ENCODE measurements at regions not wholly inside any gene's neighbourhood (a gene's known extent, or its start where the extent isn't known, plus 50 kb on each side); places are given as distances from the start of the nearest gene placed in this dataset.
"Not testable (repeated sequence)": the region's sequence is repeated elsewhere in the genome, so short reads cannot be mapped to it uniquely, and the experiment has no call there.

DNA sequence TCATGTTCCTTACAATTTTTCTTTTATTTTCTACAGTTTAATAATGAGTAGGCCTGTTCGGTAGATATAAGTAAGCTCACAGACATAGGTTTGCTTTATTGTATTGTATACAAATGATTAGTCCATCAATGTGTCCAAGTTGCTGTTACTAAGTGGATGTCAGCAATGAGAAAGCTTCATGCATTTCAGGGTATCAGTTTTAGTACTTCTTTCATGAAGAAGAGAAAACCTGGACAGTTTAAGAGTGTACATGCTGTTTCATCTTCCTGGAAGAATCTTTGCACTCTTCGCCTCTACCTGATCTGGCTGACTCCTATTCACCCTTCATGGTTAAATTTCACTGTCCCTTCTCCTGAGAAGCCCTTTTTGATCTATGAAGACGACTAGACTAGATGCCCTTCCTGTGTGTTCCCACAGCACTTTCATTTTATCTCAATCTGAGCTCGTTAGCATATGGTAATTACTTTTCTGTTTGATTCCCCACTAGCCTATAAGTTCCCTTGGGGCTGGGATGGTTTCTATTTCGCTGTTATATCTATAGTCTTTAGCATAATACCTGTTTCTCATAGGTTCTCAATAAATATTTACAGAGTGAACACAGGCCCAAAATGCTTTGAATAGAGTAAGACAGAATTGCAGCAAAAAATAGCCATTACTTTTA, 70.7 kb downstream of the CETN3 start:
- no peak for DNase-seq

DNA sequence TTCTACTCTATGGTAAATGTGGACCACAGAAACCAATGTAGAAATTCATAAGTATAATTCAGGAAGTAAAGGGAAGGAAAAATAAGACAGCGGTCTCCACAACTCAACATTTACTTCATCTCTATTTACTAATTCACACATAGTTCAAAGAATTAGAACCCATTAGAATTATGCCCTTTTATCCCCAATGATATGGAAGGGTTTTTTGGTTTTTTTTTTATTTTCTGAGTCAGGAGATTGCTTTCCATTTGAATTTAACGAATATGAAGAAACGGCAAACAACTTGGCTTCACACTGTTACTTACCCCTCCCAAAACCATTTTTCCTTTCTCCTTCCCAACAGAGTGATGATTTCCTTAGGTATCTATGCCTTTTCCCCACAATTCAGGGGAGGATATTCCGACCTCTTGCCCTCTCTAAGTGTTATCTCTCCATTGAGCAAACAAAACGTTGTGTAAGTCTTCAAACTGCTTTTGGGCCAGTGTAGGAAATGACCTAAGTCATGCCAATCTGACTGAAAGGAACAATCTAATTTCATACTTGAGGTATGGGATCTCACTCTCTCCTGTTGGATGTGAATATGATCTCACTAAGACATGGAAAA, 72.0 kb downstream of the CETN3 start:
- no peak for DNase-seq

DNA sequence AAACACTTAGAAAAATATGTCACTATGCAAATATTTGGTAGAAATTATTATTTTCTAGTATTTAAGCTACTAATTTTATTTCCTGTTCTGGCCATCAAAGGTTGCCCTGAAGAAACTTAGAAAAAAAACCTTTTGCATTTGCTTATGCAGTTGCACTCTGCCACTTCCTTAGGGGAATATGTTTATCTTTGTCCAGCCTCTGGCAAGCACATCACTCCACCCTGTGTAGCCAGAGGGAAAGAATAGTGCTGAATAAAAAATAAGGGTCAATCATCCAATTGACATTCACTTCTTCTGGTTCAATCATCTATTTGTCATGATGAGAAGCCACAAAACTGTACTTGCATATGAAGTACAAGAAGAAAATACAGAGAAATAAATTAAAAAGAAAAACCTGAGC, 72.8 kb downstream of the CETN3 start:
- DNase-seq, result no peak

DNA sequence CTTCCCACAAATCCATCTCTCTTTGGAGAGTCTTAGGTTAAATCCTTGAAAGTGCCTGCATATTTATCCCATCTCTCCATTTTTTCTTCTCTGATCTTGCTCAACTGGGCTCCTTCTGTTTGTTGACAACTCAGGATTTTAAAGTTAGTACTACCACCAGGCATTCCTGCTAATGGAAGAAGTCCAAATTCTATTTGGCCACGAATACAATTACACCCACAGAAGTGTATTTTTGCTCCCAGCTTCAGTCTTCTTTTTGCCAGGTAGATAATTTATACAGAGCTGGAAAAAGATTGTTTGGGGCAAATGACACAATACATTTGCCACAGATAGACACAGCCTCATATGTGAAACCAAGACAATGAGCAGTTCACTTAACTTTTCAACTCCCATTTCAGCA, 74.8 kb downstream of the CETN3 start:
- peak in 1 of 58 donors; percentile 70 for DNase-seq

DNA sequence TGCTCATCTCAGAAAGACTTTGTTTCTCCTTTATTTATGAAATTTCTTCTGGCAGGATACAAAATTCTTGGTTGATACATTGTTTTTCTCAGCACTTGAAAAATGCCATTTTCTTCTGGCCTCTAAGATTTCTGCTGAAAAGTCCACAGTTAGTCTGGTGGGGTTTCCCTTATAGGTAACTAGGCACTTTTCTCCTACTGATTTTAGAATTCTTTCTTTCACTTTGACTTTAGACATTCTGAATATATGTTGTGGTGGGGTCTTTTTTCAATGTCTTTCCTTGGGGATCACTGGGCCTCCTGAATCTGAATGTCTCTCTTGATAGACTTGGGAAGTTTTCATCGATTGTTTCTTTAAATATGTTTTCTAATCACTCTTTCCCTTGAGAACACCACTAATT, 79.6 kb downstream of the CETN3 start:
- DNase-seq, result no peak

DNA sequence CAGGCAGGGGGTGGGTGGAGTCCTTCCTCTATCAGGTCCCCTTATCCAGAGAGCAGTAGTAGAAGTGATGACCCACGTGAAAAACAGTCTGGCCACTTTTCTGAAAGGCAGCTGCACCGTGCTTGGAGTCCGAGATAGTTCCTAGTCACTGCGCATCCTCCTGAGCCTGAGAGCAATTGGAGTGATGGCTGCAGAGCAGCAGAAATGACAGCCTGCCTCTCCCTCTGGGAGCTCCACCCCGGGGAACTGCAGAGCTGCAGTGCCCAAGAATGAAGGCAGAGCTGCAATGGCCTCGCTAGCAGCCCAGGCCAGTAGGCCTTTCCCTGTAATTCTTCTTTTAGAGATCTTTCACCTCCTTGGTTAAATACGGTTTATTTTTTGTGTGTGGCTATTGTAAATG, 82.6 kb downstream of the CETN3 start:
- peak in 6 of 58 donors; percentile 0 to 46 (median 16) for DNase-seq

DNA sequence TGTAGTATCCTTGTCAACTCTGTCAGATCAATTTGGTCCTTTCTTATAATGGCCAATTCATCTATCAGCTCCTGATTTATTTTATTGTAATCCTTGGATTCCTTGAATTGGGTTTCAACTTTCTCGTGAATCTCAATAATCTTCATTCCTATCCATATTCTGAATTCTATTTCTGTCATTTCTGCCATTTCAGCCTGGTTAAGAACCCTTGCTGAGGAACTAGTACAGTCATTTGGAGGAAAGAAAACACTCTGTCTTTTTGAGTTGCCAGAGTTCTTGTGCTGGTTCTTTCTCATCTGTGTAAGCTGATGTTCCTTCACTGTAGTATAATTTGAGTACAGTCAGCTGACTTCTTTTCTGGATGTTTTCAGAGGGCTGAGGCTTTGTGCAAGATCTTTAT, 84.5 kb downstream of the CETN3 start:
- DNase-seq, result no peak

DNA sequence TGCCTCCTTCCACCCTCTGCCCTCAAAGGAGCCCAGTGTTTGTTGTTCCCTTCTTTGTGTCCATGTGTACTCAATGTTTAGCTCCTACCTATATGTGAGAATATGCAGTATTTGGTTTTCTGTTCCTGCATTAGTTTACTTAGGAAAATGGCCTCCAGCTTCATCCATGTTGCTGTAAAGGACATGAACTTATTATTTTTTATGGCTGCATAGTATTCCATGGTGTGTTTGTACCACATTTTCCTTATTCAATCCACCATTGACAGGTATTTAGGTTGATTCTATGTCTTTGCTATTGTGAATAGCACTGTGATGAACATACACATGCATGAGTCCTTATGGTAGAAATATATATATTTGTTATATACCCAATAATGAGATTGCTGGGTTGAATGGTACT, 89.2 kb downstream of the CETN3 start:
- DNase-seq, result not testable (repeated sequence)

DNA sequence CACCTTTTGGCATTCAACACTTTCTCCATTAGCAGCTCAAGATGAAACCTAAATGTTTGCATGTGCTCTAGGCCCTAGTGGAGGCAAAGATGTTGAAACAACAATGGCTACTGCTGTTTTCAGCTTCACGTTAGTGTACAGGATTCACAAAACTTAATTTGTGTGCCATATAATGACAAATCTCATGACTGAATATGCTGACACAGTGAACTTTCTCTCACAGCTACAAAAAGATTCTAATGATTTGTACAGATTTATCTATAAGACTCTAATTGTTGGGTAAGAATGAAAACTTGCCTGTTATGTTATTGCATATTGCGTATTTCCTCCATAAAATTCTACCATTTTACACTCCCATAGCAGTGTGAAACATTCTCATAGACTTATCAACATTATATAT, 97.5 kb downstream of the CETN3 start:
- no peak for DNase-seq

DNA sequence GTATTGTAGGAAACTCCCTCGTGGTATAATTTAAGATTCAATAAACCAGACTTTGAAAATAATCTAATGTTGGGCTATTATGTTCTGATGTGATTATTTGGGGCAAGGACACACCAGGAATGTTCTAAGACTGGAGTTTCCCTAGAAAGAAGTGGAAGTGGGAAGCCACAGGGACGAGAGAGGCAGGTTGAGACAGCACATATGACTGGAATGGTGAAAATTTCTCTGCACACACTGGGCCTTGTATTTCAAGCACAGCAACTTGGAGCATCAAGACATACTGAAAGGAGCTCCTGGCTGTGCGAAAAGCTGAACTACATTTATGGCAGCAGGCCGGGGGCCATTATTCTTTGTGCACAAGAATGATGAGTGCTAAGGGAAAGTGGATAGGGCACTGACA, 98.2 kb downstream of the CETN3 start:
- no peak for DNase-seq

DNA sequence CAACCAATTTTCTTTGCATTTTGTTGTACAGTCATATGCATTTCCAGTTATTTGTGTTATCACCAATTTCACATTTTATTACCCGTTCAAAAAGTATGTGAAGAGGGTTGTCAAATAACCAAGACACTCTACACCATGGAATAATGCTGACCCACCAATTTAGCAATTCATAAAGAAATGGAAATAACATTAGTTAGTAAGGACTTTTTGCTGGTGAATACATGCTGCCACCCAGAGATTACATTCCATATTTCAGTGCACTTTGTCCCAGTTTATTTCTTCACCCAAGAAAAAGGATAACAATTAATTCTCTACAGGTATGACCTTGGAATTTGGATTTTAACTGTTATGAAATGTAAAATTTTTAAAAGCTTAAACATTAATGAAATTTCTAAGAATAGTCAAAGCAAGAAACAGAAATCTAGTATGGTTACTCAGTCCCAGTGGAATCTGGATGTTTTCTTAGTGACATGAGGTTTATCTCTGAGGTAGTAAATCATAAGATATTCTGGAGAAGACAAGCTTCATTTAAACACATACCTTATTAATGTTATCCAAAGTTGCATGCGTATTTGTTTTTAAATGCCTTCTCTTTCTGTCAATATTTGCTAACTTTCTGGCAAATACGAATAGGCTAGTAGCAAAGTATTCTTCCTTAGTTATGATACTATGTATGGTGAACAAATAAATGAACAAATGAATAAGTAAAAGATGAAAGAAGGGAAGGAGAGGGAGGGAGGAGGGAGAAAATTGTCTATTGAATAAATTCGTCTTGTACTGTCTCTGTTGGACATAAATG, 100.6 kb downstream of the CETN3 start:
- DNase-seq, result no peak

DNA sequence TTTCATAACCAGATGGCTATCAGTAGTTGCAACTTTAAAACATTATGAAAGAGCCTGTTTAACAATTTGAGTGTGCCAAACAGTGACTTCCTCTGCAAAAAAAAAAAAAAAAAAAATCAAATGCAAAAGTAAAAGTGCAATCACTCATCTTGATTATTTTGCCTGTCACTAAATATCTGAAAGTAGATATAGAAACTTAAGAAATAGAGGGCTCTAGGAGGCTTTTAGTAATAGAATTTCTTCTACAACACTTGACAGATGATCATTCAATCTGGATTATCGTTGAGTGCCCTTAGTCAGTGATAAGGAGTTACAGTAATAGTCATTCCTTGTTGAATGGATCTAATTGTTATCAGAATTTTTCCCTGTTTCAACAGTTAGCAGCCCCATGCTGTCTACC, 101.8 kb downstream of the CETN3 start:
- DNase-seq, result no peak

DNA sequence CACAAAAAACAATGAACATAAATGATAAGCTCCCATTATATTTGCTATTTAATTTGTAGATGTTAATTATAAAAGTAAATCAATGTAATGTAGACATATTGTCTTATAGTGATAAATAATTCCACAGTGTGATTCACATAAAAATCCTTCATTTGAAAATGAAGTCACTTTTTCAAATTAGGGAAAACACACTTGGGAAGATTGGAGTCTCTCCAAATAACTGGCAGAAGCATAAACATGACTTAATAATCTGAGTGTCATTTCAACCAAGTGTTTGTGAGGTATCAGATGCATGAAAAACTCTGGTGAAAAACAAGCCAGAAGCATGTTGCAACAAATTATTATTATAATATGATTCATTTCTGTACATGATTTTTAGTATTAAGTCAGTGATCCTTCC, 102.2 kb downstream of the CETN3 start:
- DNase-seq, result no peak

DNA sequence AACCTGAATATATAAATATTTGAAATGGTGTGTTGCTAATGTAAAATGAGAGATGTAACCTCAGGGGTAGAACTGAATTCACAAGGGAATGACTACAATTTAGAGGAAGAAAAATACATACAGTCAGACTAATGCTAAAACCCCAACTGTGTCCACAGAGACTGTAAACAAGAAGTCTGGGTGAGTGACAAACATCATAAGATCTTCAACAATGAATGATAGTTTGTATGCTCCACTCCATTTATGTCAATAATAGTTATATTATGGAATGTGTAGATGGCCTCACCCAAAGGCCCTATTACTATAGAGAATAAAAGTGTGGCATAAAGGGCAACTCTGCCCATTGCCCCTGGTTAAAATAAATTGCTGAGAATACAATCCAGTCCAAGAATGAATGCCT, 102.9 kb downstream of the CETN3 start:
- DNase-seq, result no peak

DNA sequence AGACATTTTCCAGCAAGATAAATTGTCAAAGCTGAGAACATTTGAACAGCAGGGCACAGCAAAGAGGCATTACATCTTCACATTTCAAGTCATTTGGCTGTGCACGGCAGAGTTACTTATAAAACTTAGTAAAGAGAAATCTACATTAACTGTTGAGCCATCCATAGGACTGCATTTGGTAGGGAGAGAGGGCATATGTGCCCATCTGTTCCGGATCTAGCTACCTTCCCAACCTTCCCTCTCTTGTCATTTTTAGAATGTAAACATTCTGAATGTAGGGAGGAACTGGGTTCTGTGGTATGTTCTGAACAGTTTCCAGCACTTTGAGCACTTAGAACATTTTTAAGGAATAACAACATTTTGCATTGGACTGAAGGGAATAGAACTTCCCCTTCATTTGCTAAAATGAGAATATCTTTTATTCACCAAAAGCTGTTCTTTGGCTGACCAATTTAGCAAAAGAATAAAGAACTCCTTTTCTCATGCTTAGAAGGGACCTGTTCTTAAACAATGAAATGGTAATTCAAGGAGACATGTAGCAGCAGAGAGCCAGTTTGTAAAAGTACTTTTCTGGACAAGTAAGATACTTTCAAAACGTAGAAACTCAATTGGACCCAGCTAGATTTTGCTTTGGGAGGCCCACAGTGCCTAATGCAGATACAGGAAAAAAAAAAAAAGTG, 104.4 kb downstream of the CETN3 start:
- DNase-seq, result peak in 3 of 58 donors; percentile 0 to 23 (median 5)

DNA sequence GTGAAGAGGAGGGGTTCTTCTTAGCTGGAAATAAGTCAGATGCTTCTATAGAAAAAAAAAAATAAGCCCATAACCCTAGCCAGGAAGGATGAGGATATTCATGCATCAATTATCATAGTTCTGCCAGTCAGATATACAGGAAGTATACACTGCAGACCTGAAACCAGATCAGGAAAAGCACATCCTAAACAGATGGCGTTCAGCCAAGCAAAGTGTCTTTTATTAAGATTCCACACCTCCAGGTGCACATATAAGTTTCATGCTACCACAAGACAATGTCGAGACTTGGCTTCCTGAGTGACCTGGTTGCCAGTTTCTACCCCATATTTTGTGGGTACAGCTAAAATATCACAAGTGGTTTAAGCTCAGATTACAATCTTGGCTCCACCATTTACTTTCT, 108.3 kb downstream of the CETN3 start:
- no peak for DNase-seq

DNA sequence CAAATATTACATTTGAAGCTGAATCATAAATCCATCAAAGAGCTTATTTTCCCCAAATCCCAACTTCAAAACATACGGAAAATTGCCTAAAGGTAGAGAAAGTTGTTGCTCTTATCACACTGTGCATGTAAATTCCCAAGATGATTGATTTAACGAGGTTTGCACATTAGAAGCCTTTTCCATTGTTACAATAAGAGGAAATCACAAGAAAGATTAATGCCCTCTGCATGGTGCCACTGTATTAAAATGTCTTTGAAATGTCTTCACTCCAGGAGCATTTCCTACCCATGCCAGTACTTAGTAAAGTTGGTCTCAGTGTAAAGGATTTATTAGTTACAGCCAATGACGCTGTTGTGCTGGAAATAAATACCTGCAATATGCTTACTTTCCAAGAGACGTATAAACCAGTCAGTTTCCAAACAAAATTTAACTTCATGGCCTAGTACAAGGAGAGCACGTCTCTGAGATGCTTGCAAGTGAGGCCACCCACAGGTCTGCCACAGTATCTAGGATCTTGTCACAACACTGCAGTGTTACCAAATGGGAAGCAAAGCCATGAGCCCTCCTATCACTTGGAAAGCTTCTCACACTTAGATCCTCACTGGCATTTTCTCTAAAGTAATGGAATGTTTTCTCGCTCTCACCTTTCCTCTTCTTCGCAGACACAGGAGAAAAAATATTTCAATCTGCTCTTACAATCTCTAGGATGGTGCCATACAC, 112.4 kb downstream of the CETN3 start:
- peak in 2 of 58 donors; percentile 8 to 19 for DNase-seq

DNA sequence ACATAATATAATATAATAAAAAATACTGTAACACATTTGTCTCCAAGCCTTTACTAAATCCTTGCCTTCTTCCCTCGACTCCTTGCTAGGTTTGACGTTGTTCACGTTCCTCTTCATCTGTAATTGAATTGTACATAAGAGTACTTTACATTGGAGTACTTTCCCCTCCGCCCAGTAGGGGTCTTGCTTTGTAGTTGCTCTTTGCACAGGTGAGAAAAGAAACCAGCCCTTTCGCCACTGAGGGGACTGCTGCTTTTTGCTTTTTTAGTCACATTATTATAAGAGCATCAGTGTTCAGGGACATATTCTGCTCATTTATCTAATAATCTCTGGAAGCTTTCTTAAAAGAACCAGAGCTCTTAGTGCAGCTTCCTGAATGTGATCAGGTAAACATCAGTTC, 115.0 kb downstream of the CETN3 start:
- DNase-seq, result no peak

DNA sequence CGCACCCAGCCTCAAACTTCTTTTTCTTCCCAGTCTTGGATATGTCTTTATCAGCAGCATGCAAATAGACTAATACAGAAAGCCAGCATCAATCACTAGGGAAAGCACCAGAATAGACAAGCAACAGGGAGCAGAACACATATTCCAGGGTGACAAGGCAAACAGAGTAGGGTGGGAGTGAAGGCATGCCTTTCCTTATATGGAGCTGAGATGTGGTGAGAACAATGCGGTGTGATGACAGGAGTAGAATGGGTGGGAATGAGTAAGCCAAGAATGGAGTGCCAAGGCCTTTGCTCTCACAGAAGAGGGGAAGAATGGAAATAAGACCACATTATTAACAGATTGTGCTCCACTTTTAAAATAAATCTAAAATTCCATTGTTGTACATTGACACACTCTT, 115.6 kb downstream of the CETN3 start:
- DNase-seq, result no peak

DNA sequence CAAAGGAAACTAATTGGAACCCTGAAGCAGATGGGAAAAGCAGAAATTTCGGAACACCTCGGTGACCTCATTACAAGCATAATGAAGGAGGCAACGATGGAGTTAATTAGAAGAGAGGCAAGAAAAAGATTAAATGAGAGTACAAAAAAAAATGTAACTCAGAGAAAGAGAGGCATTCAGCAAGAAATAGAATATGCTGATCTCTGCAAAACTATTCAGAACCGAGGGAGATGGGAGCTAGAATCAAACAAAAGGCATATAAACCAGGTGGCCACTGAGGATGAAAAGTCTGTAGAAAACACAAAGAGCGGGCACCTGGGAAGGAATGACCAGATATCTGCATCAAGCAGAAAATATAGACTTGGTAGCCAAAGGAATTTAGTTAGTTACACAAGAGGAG, 118.9 kb downstream of the CETN3 start:
- DNase-seq, result no peak

DNA sequence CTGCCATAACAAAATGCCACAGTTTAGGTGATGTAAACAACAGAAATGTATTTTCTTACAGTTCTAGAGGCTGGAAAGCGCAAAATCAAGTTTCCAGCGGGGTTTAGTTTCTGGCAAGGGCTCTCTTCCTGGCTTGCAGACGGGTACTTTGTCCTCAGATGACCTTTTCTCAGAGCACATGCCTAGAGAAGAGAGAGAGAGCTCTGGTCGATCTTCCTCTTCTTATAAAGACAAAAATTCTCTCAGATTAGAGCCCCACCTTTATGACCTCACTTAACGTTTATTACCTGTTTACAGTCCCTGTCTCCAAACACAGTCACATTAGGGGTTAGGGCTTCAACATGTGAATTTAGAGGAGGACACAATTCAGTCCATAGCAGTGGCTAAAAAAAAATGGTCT, 119.7 kb downstream of the CETN3 start:
- DNase-seq, result no peak

Data from anterior cingulate cortex (tissue), 58 donors.